ENCODE measurements at regions not wholly inside any gene's neighbourhood (a gene's known extent, or its start where the extent isn't known, plus 50 kb on each side); places are given as distances from the start of the nearest gene placed in this dataset.

GRCh38 chr12:16685107-16685506 lies 79.1 kb upstream of the LMO3 start:
- no peak for DNase-seq (ENCODE audit: low read depth)

- no peak for DNase-seq (ENCODE audit: low read depth)
Observed at GRCh38 chr12:16681196-16681595, 75.2 kb upstream of the LMO3 start.

- DNase-seq (ENCODE audit: low read depth): no peak
Observed at GRCh38 chr12:16675438-16675837, 69.5 kb upstream of the LMO3 start.

- no peak for DNase-seq (ENCODE audit: low read depth)
Observed at GRCh38 chr12:16674885-16675284, 68.9 kb upstream of the LMO3 start.

GRCh38 chr12:16670456-16671050 lies 64.6 kb upstream of the LMO3 start:
- DNase-seq (ENCODE audit: low read depth): no peak

GRCh38 chr12:16669756-16670155 lies 63.8 kb upstream of the LMO3 start:
- DNase-seq (ENCODE audit: low read depth): no peak

GRCh38 chr12:16668198-16668597 lies 62.2 kb upstream of the LMO3 start:
- DNase-seq (ENCODE audit: low read depth): no peak

- no peak for DNase-seq (ENCODE audit: low read depth)
Observed at GRCh38 chr12:16658699-16659098, 52.7 kb upstream of the LMO3 start.

Measured in stromal cell of bone marrow (primary cell).